ENCODE measurements at regions not wholly inside any gene's neighbourhood (a gene's known extent, or its start where the extent isn't known, plus 50 kb on each side); places are given as distances from the start of the nearest gene placed in this dataset.
A peak's percentile ranks its signal among the peaks of the same experiment; 100 is the strongest.

GRCh38 chr2:81225756-81226155 is 921.2 kb upstream of the LRRTM1 start:
- ATAC-seq (no peak), DNase-seq (ENCODE audit: low spot score in 2 of 2) (no peak)
- H3K36me3 Mint-ChIP-seq, result no peaks in the 10 kb centered on the region

GRCh38 chr2:81213598-81213997 is 909.0 kb upstream of the LRRTM1 start:
- H3K9me3 Mint-ChIP-seq, result peaks cover 14 to 22% of the 10 kb centered on the region in 2 donors
- no peak for DNase-seq (ENCODE audit: low spot score in 2 of 2)
- peaks cover 6% of the 10 kb centered on the region in 2 donors for H3K36me3 Mint-ChIP-seq
- ATAC-seq, result no peak
- no peak overlapping the region for H3K27ac Mint-ChIP-seq

More at GRCh38 chr2:81225756-81226155, 921.2 kb upstream of the LRRTM1 start:
- H3K9me3 Mint-ChIP-seq, result peaks cover 4 to 5% of the 10 kb centered on the region in 2 donors
- no peak overlapping the region for H3K27ac Mint-ChIP-seq

- ATAC-seq, result no peak
- no peak overlapping the region for H3K27ac Mint-ChIP-seq
- peaks cover 20 to 23% of the 10 kb centered on the region in 2 donors for H3K9me3 Mint-ChIP-seq
Observed at GRCh38 chr2:81206216-81206615, 901.7 kb upstream of the LRRTM1 start.

GRCh38 chr2:81196933-81197628 is 892.5 kb upstream of the LRRTM1 start:
- no peak overlapping the region for H3K27ac Mint-ChIP-seq
- DNase-seq (ENCODE audit: low spot score in 2 of 2) (no peak), ATAC-seq (no peak)
- H3K36me3 Mint-ChIP-seq, result peaks cover 10 to 13% of the 10 kb centered on the region in 2 donors
- H3K9me3 Mint-ChIP-seq, result peaks cover 14 to 18% of the 10 kb centered on the region in 2 donors

More at GRCh38 chr2:81206216-81206615, 901.7 kb upstream of the LRRTM1 start:
- peaks cover 6 to 10% of the 10 kb centered on the region in 2 donors for H3K36me3 Mint-ChIP-seq
- no peak for DNase-seq (ENCODE audit: low spot score in 2 of 2)

- DNase-seq (ENCODE audit: low spot score in 2 of 2) (no peak), ATAC-seq (no peak)
- Mint-ChIP-seq H3K9me3 (peaks cover 14 to 18% of the 10 kb centered on the region in 2 donors), H3K27ac (no peak overlapping the region), H3K36me3 (peaks cover 10 to 13% of the 10 kb centered on the region in 2 donors)
Observed at GRCh38 chr2:81196383-81196851, 891.9 kb upstream of the LRRTM1 start.

- Mint-ChIP-seq H3K9me3 (peaks cover 14 to 18% of the 10 kb centered on the region in 2 donors), H3K36me3 (peaks cover 10 to 13% of the 10 kb centered on the region in 2 donors), H3K27ac (no peak overlapping the region)
- no peak for DNase-seq (ENCODE audit: low spot score in 2 of 2)
- ATAC-seq, result no peak
Observed at GRCh38 chr2:81195774-81196382, 891.3 kb upstream of the LRRTM1 start.

- DNase-seq (ENCODE audit: low spot score in 2 of 2) (peak in 1 of 2 donors; percentile 48), ATAC-seq (no peak)
- H3K36me3 Mint-ChIP-seq, result peaks cover 10 to 13% of the 10 kb centered on the region in 2 donors
- H3K9me3 Mint-ChIP-seq, result peaks cover 18 to 22% of the 10 kb centered on the region in 2 donors
- no peak overlapping the region for H3K27ac Mint-ChIP-seq
Observed at GRCh38 chr2:81195017-81195773, 890.6 kb upstream of the LRRTM1 start.

GRCh38 chr2:81194581-81194980 is 890.0 kb upstream of the LRRTM1 start:
- H3K27ac Mint-ChIP-seq, result no peak overlapping the region
- peaks cover 18 to 22% of the 10 kb centered on the region in 2 donors for H3K9me3 Mint-ChIP-seq
- DNase-seq (ENCODE audit: low spot score in 2 of 2), result no peak
- no peak for ATAC-seq
- H3K36me3 Mint-ChIP-seq, result peaks cover 10 to 13% of the 10 kb centered on the region in 2 donors

GRCh38 chr2:81194176-81194575 is 889.6 kb upstream of the LRRTM1 start:
- no peak overlapping the region for H3K27ac Mint-ChIP-seq
- H3K36me3 Mint-ChIP-seq, result peaks cover 10 to 13% of the 10 kb centered on the region in 2 donors
- DNase-seq (ENCODE audit: low spot score in 2 of 2) (peak in 1 of 2 donors; percentile 38), ATAC-seq (no peak)
- H3K9me3 Mint-ChIP-seq, result peaks cover 18 to 22% of the 10 kb centered on the region in 2 donors

- ATAC-seq, result no peak
- Mint-ChIP-seq H3K36me3 (no peaks in the 10 kb centered on the region), H3K27ac (no peak overlapping the region)
Observed at GRCh38 chr2:81181845-81182244, 877.3 kb upstream of the LRRTM1 start.

GRCh38 chr2:81171447-81171846 is 866.9 kb upstream of the LRRTM1 start:
- DNase-seq (ENCODE audit: low spot score in 2 of 2) (no peak), ATAC-seq (no peak)
- Mint-ChIP-seq H3K9me3 (peaks cover 14 to 19% of the 10 kb centered on the region in 2 donors), H3K36me3 (no peaks in the 10 kb centered on the region), H3K27ac (no peak overlapping the region)

More at GRCh38 chr2:81181845-81182244, 877.3 kb upstream of the LRRTM1 start:
- peaks cover 12 to 13% of the 10 kb centered on the region in 2 donors for H3K9me3 Mint-ChIP-seq
- DNase-seq (ENCODE audit: low spot score in 2 of 2), result no peak

GRCh38 chr2:81163583-81163982 is 859.0 kb upstream of the LRRTM1 start:
- no peak overlapping the region for H3K27ac Mint-ChIP-seq
- H3K9me3 Mint-ChIP-seq, result peaks cover 3 to 11% of the 10 kb centered on the region in 2 donors
- H3K36me3 Mint-ChIP-seq, result no peaks in the 10 kb centered on the region
- DNase-seq (ENCODE audit: low spot score in 2 of 2) (no peak), ATAC-seq (no peak)

GRCh38 chr2:81158505-81158904 is 854.0 kb upstream of the LRRTM1 start:
- Mint-ChIP-seq H3K9me3 (peaks cover 10 to 18% of the 10 kb centered on the region in 2 donors), H3K36me3 (no peaks in the 10 kb centered on the region), H3K27ac (no peak overlapping the region)
- no peak for ATAC-seq
- DNase-seq (ENCODE audit: low spot score in 2 of 2), result no peak

GRCh38 chr2:81148323-81148722 is 843.8 kb upstream of the LRRTM1 start:
- Mint-ChIP-seq H3K36me3 (peaks cover 0 to 9% of the 10 kb centered on the region in 2 donors), H3K27ac (no peak overlapping the region), H3K9me3 (peaks cover 22 to 31% of the 10 kb centered on the region in 2 donors)

GRCh38 chr2:81136296-81136695 is 831.7 kb upstream of the LRRTM1 start:
- Mint-ChIP-seq H3K27ac (no peak overlapping the region), H3K36me3 (no peaks in the 10 kb centered on the region), H3K9me3 (peaks cover 10 to 18% of the 10 kb centered on the region in 2 donors)
- ATAC-seq (no peak), DNase-seq (ENCODE audit: low spot score in 2 of 2) (no peak)

More at GRCh38 chr2:81148323-81148722, 843.8 kb upstream of the LRRTM1 start:
- no peak for DNase-seq (ENCODE audit: low spot score in 2 of 2)
- ATAC-seq, result no peak

- H3K36me3 Mint-ChIP-seq, result peaks cover 0 to 4% of the 10 kb centered on the region in 2 donors
- DNase-seq (ENCODE audit: low spot score in 2 of 2), result no peak
- H3K27ac Mint-ChIP-seq, result no peak overlapping the region
- ATAC-seq, result no peak
- H3K9me3 Mint-ChIP-seq, result peaks cover 6 to 34% of the 10 kb centered on the region in 2 donors
Observed at GRCh38 chr2:81097361-81097760, 792.8 kb upstream of the LRRTM1 start.

GRCh38 chr2:81093031-81093430 is 788.5 kb upstream of the LRRTM1 start:
- ATAC-seq, result no peak
- Mint-ChIP-seq H3K27ac (no peak overlapping the region), H3K36me3 (peaks cover 0 to 4% of the 10 kb centered on the region in 2 donors), H3K9me3 (peaks cover 15 to 26% of the 10 kb centered on the region in 2 donors)
- DNase-seq (ENCODE audit: low spot score in 2 of 2), result no peak

Measured in activated naive CD4-positive, alpha-beta T cell treated with anti-CD3 and anti-CD28 coated beads, Interleukin-2, amount 50 U/mL, for 72 hours (primary cell).